ENCODE measurements at regions not wholly inside any gene's neighbourhood (a gene's known extent, or its start where the extent isn't known, plus 50 kb on each side); places are given as distances from the start of the nearest gene placed in this dataset.

- Histone ChIP-seq H3K27ac (ENCODE audit: low read length) (no peak overlapping the region), H3K36me3 (ENCODE audit: control insufficient read depth, insufficient read depth, low read length) (no peaks in the 10 kb centered on the region), H3K27me3 (ENCODE audit: control insufficient read depth, insufficient read depth, low read length) (no peaks in the 10 kb centered on the region), H3K9me3 (ENCODE audit: control insufficient read depth, insufficient read depth, low read depth, low read length) (no peaks in the 10 kb centered on the region), H3K4me3 (ENCODE audit: low read depth in 2 of 2, low read length in 2 of 2) (no peak overlapping the region), H3K4me1 (ENCODE audit: control insufficient read depth, insufficient read depth, low read length) (no peaks in the 10 kb centered on the region)
- no TSS peak for BruUV-seq (replicated peaks)
- ATAC-seq (no peak), DNase-seq (ENCODE audit: low read depth, low spot score) (no peak)
- TF ChIP-seq SIN3A (IDR thresholded peaks at IDR 0.05; ENCODE audit: borderline replicate concordance, insufficient read depth, low read depth, low read length) (no peak), TCF7L2 (IDR thresholded peaks at IDR 0.05; ENCODE audit: low read depth, low read length) (no peak), POLR2AphosphoS5 (IDR thresholded peaks at IDR 0.05; ENCODE audit: low read depth, low read length) (no peak), REST (IDR thresholded peaks at IDR 0.05; ENCODE audit: insufficient read depth in 1 of 2, low read depth in 2 of 2, low read length in 1 of 2) (no peak)
- TF ChIP-seq, protein P1, sequence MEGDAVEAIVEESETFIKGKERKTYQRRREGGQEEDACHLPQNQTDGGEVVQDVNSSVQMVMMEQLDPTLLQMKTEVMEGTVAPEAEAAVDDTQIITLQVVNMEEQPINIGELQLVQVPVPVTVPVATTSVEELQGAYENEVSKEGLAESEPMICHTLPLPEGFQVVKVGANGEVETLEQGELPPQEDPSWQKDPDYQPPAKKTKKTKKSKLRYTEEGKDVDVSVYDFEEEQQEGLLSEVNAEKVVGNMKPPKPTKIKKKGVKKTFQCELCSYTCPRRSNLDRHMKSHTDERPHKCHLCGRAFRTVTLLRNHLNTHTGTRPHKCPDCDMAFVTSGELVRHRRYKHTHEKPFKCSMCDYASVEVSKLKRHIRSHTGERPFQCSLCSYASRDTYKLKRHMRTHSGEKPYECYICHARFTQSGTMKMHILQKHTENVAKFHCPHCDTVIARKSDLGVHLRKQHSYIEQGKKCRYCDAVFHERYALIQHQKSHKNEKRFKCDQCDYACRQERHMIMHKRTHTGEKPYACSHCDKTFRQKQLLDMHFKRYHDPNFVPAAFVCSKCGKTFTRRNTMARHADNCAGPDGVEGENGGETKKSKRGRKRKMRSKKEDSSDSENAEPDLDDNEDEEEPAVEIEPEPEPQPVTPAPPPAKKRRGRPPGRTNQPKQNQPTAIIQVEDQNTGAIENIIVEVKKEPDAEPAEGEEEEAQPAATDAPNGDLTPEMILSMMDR (IDR thresholded peaks at IDR 0.05), result no peak
- in situ Hi-C loops (cut with HindIII; ENCODE audit: low pct_unique_long_range_greater_than_20kb, low sequenced_read_pairs) (no loop called here), intact Hi-C loops (cut with micrococcal nuclease; ENCODE audit: unreplicated experiment) (no loop called here)
- ChIA-PET CTCF (no interaction called here), POLR2A (no interaction called here)
These were observed 119.7 kb upstream of the SOX1 start for GRCh38 chr13:111947026-111947810.

DNA sequence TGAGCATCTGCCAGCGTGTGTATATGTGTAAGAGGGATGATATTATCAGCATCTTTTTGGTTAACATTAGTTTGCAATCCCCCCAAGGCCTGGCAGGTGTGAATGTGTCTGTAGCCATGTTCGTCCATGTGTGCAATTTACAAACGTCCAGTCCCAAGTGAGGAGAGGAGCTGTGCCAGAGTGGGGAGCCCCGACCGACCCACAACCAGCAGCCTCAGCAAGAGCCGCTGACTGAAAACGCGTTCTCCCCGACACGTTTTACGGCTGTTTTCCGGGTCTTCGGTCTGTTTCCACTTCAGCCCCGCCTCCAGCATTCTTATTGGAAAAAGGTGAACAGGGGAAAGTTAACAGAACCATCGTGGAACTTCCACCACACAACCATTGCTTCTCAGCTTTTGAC lies 119.1 kb upstream of the SOX1 start:
- no TSS peak for BruUV-seq (replicated peaks)

More for the DNA sequence above, 119.1 kb upstream of the SOX1 start:
- Histone ChIP-seq H3K36me3 (ENCODE audit: control insufficient read depth, insufficient read depth, low read length) (no peaks in the 10 kb centered on the region), H3K9me3 (ENCODE audit: control insufficient read depth, insufficient read depth, low read depth, low read length) (no peaks in the 10 kb centered on the region), H3K4me1 (ENCODE audit: control insufficient read depth, insufficient read depth, low read length) (no peaks in the 10 kb centered on the region), H3K27ac (ENCODE audit: low read length) (no peak overlapping the region), H3K4me3 (ENCODE audit: low read depth in 2 of 2, low read length in 2 of 2) (no peak overlapping the region), H3K27me3 (ENCODE audit: control insufficient read depth, insufficient read depth, low read length) (no peaks in the 10 kb centered on the region)
- ATAC-seq (no peak), DNase-seq (ENCODE audit: low read depth, low spot score) (no peak)
- CTCF ChIA-PET, result no interaction called here
- no peak for TF ChIP-seq TCF7L2 (IDR thresholded peaks at IDR 0.05; ENCODE audit: low read depth, low read length)
- TF ChIP-seq SIN3A (IDR thresholded peaks at IDR 0.05; ENCODE audit: borderline replicate concordance, insufficient read depth, low read depth, low read length), result no peak
- TF ChIP-seq, protein P1 (IDR thresholded peaks at IDR 0.05), result no peak
- TF ChIP-seq POLR2AphosphoS5 (IDR thresholded peaks at IDR 0.05; ENCODE audit: low read depth, low read length), result no peak
- no peak for TF ChIP-seq REST (IDR thresholded peaks at IDR 0.05; ENCODE audit: insufficient read depth in 1 of 2, low read depth in 2 of 2, low read length in 1 of 2)
- POLR2A ChIA-PET, result no interaction called here
- intact Hi-C loops (cut with micrococcal nuclease; ENCODE audit: unreplicated experiment) (no loop called here), in situ Hi-C loops (cut with HindIII; ENCODE audit: low pct_unique_long_range_greater_than_20kb, low sequenced_read_pairs) (no loop called here)
